GM19043 (cell line): ENCODE measurements at regions not wholly inside any gene's neighbourhood (a gene's known extent, or its start where the extent isn't known, plus 50 kb on each side); places are given as distances from the start of the nearest gene placed in this dataset.
"Not testable (repeated sequence)": the region's sequence is repeated elsewhere in the genome, so short reads cannot be mapped to it uniquely, and the experiment has no call there.

Experiments
- ATAC-seq: cut with Tn5 transposase; IDR thresholded peaks from one replicate; pipeline ENCODE4 v1.9.1; 2021; ENCODE audit warnings: low read depth; ENCODE audit not compliant: unreplicated experiment

DNA sequence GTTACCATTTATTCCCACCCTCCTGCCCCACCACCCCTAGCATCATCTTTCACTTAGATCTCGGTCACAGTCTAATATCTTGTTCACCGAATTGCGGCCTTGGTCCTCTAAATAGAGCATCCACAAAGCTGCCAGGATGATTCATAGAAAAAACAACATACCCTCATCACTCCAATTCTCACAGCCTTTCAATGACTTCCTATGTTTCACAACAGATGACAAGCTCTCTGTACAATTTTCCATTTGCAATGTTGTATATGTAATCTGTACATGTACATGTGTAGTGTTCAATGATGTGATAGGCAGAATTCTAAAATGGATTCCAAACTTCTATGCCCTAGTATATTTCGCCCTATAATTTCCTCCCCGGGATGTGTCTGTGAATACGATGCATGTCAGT, 675.6 kb upstream of the CELF4 start:
- no peak for ATAC-seq

DNA sequence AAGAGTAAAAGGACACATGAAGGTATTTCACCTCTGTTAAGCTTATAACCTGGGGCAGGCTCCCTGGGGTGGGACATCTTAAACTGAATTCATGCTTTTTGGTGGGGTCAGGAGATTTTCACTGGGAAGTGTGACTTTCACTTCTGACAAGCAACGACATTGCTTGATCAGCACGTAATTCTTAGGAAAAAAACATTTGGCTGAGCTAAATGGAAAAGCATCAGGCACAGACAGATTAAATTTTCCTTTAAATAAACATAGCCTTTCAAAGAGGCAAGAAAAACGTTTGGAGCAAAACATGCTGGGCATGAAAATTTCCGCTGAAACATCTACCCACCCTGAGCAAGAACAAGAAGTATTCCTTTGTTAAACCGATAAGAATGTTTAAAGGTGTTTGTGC, 674.0 kb upstream of the CELF4 start:
- no peak for ATAC-seq

DNA sequence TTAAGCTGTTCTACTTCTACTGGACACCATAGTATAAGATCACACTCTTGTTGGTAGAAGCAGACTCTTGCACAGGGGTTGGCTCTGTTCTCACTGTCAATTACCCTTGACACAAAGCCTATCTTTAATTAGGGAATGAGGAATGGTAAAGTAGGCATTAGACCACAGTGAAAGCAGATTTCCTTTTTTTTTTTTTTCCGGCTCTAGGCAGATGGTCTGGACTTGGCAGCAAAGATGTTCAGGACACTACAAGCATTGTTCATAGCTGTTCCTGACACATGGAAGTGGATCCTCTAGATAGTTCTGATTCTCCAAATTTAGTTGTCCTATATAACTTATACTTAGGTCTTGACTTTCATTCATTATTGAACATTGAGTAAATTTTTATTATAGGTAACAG, 672.2 kb upstream of the CELF4 start:
- no peak for ATAC-seq

DNA sequence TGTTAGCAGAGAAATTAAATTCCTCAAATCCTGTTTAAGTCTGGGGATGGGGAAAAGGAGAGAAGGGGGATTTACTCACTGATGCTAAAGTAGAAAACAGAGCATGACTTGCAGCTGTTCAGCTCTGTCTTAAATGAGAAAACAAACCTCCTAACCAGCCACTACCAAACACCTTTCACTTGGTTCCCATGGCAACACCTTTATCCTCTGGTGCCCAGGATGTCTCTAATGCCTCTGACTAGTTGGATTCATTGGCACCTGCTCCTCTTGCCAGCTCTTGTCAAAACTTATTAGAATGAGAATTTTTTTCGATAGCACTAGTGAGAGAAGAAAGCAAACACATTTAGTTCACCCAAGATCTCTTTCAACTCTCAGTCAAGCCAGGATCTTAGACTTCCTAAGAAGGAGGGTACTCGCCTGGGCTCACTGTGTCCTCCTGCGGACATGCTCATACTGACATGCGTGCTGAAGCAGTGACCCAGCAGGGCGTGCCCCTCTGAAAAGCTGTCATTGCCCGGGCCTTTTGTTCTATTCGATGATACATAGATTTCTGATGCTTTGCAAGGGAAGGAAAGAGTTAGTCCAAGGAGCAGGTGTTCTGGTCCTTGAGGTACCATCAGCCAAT, 656.0 kb upstream of the CELF4 start:
- ATAC-seq, result no peak

DNA sequence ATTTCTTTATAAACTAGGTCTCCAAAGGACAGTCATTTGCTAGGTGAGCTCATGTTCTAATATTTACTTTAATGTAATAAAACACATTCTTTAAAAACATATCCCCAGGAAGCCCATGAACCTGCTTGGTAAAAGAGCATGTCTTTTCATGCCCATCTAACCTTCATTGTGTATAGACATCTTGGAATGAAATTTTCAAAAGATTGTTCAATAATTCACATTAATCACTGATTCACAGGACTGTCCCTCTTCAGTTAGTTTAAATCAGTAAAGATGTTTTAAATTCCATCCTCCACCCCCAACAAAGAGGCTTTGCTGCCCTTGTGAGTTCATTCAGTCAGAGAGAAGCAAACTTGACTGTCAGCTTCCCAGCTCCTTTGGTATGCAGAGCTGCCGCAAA, 633.4 kb upstream of the CELF4 start:
- ATAC-seq, result no peak

DNA sequence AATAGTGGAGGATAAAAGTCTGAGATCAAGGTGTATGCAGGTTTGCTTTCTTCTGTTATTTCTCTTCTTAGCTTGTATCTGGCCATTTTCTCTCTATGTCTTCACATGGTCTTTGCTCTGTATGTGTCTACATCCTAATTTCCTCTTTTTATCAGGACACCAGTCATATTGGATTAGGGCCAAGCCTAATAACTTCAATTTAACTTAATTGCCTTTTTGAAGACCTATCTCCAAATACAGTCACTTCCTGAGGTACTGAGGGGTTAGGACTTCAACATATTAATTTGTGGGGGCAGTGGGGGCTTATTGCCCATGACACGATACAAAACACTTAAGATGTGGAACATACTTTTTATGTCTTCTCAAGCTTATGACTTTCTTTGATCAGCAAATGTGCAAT, 632.9 kb upstream of the CELF4 start:
- ATAC-seq, result no peak

DNA sequence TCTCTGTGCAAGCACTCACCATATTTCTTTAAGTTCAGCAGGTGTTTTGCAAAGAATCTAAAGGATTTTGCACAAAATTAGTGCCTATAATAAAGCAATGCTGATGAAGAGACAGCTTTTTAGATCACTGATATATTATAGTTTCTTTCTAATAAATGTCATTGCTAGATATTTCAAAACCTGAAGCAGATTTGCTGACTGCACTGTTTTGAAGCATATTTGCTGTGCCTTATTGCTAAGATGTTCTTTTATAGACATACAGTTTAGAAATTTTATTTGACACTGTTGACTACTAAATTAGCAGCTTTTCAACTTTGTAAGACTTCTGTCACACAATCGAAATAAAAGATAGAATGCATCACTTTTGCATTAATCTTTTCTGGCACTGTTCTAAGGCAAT, 620.9 kb upstream of the CELF4 start:
- no peak for ATAC-seq

DNA sequence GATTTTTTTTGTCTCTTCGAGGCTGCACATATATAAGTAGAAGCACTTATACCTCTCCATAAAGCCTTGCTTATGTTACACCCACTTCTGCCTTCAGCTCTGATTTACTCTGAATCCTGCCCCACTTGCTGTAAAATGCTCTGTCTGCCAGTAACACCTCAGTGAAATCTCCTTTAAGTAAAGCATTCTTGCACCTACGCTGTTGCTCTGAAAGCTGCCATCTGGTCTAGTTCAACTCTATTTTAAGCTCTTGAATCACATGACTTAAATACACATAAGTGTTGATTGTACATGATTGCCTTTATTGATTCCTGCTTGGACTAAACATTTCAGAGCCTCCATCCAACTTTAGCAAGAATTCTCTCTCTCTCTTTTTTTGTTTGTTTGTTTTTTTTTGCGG, 609.0 kb upstream of the CELF4 start:
- no peak for ATAC-seq

DNA sequence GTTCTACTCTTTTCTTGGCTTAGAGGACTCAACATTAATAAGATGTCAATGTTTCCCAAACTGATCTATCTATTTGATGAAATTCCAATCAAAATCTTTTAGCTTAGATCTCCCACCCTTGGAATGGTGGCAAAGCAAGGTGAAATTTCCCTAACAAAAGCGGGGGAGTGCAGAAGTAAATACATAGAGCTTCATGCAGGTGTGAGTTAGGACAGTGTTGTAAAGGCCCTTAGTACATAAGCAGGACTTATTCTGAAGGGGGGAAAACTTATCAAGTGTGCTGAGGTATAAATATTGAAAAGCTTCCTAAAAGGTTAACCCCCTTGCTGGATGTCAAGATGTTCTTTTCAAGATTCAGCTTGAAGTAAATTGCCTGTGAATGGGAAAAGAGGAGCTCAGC, 608.6 kb upstream of the CELF4 start:
- no peak for ATAC-seq

DNA sequence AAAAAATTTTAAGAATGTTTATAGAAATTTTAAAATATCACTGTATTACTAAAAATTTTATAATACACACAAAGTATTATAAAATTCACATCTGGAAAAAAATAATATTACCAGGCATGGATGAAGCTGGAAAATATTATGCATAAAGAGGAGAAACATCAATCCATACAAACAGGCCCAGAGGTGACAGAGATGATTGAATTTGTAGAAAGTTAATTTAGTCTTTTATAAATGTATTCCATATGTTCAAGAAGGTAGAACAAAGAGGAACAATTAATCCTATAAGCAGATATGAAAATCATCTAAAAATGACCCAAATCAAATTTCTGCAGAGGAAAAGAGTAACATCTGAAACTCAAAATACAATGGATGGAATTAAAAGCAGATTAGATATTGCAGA, 605.2 kb upstream of the CELF4 start:
- no peak for ATAC-seq

DNA sequence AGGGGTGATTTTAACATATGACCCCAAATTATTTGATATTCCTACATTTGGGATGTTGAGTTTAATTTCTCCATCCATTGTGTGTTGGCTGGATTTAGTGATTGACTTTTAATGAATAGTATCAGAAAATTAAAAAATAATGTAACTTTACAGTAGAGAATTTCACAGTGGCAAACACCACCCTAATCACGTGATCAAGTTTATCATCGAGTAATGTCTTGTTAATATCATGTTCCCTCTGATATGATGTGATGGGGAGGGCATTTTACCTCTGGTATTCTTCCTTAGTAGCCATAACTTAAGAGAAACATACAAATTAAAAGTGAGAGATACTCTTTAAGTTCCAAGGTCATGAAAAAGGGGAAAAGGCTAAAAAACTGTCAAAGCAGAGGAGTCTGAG, 602.0 kb upstream of the CELF4 start:
- no peak for ATAC-seq

DNA sequence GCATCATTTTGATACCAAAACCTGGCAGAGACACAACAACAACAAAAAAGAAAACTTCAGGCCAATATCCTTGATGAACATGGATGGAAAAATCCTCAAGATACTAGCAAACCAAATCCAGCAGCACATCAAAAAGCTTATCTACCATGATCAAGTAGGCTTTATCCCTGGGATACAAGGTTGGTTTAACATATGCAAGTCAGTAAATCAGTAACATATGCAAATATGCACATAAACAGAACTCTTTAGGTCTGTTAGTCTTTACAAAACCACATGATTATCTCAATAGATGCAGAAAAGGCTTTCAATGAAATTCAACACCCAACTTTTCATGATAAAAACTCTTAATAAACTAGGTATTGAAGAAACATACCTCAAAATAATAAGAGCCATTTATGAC, 587.5 kb upstream of the CELF4 start:
- not testable (repeated sequence) for ATAC-seq

DNA sequence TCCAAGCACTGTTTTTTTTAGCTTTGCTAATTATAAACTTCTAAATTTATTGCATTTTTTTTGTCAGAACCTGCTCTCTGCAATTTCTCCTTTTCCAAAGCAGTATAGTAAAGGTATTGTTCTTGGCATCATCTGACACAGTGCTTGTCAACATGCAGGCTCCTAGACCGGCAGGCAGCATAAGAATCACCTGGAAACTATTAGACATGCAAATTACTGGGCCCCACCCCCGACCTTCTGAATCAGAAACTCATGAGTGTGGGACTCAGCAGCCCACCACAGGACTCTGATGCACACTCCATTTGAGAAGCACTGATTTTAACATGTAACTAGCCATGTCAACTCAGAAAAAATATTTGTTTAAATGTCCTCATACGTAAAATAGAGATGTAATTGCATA, 551.1 kb upstream of the CELF4 start:
- no peak for ATAC-seq

DNA sequence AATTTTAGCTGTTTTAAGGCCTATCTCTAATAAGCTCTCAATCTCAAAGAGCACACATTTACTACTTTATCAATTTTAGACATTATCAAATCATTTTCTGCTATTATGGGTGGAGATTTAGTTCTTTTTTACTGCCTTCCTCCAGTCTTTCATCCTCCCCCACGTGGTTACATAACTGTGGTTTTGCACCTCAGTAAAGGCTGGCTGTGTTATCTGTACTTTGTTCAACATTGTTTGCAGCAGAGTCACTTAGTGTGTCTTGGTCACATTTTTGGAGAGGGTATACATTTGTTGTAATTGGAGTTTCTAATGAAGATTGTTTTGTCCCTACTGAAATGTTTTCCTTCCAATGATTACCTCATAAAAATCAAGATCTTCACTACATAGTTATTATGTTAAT, 549.6 kb upstream of the CELF4 start:
- ATAC-seq, result no peak

DNA sequence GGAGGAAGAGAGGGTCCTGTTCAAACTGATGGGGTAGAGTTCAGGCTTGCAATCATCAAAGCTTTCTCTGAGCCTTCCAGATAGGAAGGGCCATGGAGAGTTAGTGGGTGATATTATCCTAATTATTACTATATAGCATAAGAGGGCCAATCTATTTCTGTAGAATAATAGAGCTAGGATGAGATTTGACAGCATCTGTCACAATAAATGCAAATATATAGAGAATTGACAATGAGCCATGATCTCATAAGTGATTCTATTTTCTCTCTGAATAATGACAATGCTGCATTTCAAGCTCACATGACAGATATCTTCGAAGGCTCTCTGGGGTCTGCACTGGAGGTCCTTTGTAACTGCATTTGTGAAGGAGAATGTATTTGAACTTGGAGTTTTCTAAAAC, 521.9 kb upstream of the CELF4 start:
- no peak for ATAC-seq

DNA sequence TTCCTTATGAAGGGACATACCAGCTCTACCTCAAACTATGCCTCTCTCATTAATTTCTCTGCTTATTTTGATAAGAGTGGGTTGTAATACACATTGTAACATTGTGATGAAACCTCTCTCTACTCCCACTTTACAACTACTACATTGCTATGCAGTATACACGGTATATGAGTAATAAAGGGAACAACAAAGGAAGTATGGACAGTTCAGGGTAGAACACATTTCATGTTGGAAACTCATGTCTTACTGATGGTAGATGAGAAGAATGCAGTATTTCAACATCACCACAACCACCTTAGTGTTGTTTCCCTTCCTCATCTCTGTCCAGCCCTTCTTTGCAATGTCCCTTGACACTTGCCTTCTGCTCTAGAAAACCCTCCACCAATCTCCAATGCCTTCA, 515.9 kb upstream of the CELF4 start:
- no peak for ATAC-seq

DNA sequence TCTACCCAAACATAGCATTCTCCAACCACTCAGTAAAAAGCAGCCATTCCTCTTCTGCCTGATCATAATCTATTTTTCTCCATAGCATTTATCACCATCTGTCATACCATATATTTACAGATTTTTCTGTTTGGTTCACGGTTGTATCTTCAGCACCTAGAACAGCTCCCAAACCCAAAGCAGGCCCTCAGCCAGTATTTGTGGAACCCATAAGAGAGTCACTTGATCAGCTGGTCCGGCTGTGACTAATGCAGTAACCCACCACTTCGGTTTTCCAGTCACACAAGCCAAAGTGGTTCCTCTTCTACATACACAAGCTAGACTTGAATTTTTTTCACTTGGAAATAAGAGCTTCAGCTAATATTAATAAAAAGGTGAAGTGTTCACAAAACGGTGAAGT, 511.6 kb upstream of the CELF4 start:
- no peak for ATAC-seq

DNA sequence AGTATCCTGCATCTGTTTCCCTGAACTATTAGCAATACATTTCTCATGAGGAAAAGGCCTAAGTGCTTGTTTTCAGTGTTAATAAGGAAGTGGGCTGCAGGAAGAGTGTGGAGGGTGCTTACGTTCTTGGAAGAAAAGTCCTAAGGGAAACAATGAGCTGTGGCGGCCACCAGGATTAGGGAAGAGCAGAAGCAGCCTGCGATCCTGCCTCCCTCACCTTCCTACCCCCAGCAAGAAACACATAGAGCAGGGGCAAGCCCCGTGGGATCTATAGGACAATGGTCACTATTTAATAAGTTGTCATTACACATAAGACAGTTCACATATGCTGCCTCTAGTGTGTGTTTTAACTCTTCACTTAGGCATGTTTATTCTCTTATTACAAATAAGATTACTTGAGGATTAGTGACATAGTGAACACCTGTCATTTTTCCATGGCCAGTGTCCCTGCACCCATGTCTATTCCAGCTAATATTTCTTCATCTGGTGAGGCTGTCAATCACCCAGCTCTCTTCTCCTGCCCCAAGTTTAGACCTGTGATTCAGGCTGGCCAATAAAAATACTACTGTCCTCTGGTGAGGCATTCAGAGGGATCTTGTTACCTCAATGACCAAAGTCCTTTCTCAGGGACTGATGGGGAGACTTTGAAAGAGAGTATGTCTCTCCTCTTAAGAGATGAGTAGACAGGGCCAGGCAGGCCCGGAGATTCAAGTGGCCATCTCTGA, 510.9 kb upstream of the CELF4 start:
- ATAC-seq, result no peak

DNA sequence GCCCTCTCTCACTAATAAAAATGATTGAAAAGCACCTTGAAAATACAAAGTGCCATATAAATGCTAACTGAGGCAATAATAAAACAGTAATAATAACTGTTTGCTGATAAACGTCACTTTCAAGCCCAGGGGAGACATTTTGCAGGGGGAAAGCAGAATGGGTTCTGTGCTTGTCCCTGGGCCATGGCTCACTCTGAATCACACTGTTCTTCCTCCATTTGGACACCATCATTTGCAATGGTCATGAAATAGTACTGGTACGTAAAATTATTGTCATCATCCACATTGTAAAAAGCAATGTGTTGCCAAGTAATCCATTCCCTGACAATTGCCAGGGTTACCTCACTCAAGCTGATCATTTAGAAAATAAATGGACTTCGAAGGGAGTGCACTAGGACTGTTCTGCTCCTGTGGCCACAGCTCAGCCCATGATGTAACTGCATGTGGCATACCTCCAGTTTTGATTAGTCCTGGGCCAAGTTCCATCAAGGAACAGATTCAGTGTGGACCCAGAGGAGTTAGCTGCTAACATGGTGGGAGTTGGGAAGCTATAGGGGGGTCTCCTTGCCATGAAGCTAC, 508.8 kb upstream of the CELF4 start:
- ATAC-seq, result no peak

DNA sequence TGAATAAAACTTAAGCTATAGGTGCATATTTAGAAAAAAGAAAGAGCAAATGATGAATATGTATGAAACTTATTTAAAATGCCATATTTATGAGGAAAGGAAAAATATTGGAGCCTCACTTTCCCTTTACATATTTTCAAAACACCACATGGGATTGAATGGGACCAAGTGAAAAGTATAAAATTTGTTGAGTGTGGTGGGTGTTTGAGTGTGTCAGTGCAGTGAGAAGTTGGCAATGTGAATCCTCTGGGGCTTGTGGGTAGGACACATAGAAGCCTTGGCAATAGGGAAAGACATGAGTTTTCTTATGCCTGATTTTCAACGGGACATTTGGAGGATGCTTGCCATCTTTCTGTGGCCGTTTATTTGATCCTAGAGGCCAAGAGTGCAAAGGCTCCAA, 502.2 kb upstream of the CELF4 start:
- ATAC-seq, result no peak

DNA sequence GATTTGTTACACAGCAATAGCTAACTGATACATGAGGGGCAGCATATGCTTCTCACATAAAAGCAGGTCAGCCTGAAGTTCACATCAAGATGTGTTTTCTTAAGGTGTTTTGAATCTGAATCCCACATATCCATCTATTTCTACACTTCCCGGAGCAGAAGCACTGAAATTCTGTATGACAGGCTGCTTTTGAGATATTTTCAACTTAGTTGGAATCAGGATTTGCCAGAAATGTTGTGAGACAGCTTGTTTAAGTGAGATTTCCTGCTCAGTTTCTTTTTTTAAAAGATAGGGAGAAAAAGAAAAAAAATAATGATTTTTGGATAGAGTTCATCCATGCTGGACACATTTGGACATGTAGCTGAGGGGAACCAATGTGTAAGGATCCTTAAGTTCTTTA, 501.5 kb upstream of the CELF4 start:
- ATAC-seq, result no peak

DNA sequence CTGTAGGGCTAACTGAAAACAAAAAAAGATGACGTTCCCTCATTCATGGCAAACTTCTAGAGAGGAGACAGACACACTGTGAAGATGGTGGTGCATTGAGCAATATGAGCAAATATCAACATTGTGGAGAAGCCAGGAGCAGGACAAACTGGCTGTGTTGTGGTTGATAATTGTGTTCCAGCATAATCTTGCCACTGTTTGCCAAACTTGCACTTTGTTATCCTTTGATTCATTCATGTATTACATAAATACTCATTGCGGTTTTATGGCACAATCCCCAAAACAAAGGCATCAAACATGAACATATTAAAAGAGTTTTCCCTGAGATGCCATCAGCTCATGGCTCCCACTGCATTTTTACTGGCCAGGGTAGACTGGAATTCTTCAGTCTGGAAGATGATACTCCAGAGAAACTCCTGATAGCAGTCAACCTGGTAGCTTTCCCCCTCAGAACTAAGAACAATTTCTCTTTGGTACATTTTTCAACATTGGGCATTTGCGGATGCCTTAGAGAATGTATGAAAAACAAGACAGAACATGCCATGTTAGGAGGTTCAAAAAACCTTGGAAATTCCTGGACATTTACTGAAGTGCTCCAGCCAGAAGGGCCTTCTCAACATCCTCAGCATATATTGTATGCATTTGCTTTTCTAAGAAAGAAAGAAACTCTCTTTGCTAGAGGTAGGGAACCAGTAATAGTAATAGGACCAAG, 487.4 kb upstream of the CELF4 start:
- no peak for ATAC-seq
